Astrocyte of the spinal cord (primary cell): ENCODE measurements at regions not wholly inside any gene's neighbourhood (a gene's known extent, or its start where the extent isn't known, plus 50 kb on each side); places are given as distances from the start of the nearest gene placed in this dataset.

Experiments used
- DNase-seq: peaks from one replicate; pipeline ENCODE4 v3.0.0; 2011; ENCODE audit warnings: low read depth, low spot score
- H3K4me3 ChIP-seq: 2 replicates; pipeline ENCODE4 v1.5.1; 2011; ENCODE audit warnings: low read depth, mild to moderate bottlenecking, low read length, moderate library complexity
- in situ Hi-C: cut with HindIII; loops from 2 replicates; pipeline ENCODE4 v1.10.0; 2017; ENCODE audit warnings: low sequenced_read_pairs
- TF ChIP-seq, protein P1 (sequence below): IDR thresholded peaks from 2 replicates; pipeline ENCODE4 v1.5.1; 2012; ENCODE audit warnings: low read depth, mild to moderate bottlenecking, low read length, inconsistent platforms

DNA sequence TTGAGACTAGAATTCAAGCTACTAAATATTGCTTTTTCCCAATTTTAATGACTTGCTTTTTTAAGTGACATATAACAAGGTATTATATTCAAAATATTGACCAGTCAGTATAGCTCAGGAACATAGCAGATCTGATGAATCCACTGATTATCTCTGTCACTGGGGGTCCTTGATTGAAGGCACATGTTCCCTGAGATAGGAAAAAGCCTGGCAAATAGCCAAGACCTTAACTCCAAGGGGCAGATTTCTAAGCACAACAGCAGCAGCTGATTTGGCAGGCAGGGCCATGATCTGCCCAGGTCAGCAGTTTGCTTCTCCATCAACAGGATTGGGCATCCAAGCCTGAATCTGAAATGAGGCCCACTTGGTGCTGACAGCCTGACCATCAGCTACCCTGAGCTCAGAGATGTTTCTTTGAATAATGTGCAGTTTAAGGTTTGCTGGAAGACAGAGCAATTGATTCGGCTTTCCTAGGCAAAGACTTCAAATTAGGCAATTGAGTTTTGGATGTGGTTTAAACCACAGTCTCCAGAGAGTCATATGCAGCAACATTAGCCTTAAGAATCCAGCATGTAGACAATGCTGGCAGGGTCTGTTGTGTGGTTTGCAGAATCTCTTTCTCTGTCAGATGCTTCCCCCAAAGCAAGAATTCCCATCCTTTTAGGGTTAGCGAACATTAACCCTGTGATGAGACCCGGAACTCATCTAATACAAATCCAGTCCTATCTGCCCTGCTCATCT is 352.6 kb downstream of the ADRA2A start:
- no peak overlapping the region for H3K4me3 ChIP-seq

GRCh38 chr10:111430070-111430469 is 353.2 kb downstream of the ADRA2A start:
- DNase-seq = no peak
- no peak overlapping the region for H3K4me3 ChIP-seq
- TF ChIP-seq, protein P1, sequence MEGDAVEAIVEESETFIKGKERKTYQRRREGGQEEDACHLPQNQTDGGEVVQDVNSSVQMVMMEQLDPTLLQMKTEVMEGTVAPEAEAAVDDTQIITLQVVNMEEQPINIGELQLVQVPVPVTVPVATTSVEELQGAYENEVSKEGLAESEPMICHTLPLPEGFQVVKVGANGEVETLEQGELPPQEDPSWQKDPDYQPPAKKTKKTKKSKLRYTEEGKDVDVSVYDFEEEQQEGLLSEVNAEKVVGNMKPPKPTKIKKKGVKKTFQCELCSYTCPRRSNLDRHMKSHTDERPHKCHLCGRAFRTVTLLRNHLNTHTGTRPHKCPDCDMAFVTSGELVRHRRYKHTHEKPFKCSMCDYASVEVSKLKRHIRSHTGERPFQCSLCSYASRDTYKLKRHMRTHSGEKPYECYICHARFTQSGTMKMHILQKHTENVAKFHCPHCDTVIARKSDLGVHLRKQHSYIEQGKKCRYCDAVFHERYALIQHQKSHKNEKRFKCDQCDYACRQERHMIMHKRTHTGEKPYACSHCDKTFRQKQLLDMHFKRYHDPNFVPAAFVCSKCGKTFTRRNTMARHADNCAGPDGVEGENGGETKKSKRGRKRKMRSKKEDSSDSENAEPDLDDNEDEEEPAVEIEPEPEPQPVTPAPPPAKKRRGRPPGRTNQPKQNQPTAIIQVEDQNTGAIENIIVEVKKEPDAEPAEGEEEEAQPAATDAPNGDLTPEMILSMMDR = no peak
- in situ Hi-C loops = no loop called here

More for the DNA sequence above, 352.6 kb downstream of the ADRA2A start:
- TF ChIP-seq, protein P1 = no peak
- in situ Hi-C loops = no loop called here
- no peak for DNase-seq

GRCh38 chr10:111432588-111432987 is 355.8 kb downstream of the ADRA2A start:
- in situ Hi-C loops = no loop called here
- no peak overlapping the region for H3K4me3 ChIP-seq
- TF ChIP-seq, protein P1 = no peak
- DNase-seq = no peak

DNA sequence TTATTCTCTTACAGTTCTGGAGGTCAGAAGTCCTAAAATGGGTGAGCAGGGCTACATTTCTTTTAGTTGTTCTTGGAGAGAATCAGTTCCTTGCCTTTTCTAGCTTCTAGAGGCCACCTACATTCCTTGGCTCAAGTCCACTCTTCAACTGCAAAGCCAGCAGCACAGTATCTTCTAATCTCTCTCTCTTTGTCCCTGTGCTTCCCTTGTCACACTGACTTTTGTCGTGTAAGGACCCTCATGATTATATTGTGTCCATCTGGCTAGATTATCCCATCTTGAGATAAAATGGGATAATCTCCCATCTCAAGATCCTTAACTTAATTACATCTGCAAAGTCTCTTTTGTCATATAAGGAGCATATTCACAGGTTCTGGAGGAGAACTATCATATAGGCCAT is 359.0 kb downstream of the ADRA2A start:
- no peak for DNase-seq
- no peak overlapping the region for H3K4me3 ChIP-seq
- TF ChIP-seq, protein P1 = no peak
- in situ Hi-C loops = no loop called here

- H3K4me3 ChIP-seq = no peak overlapping the region
Measured at GRCh38 chr10:111439034-111439842, 362.4 kb downstream of the ADRA2A start.

GRCh38 chr10:111440501-111440900 is 363.7 kb downstream of the ADRA2A start:
- no peak overlapping the region for H3K4me3 ChIP-seq
- in situ Hi-C loops = no loop called here
- TF ChIP-seq, protein P1 = no peak
- no peak for DNase-seq

More at GRCh38 chr10:111439034-111439842, 362.4 kb downstream of the ADRA2A start:
- in situ Hi-C loops = no loop called here
- TF ChIP-seq, protein P1 = no peak
- DNase-seq = no peak
